ENCODE measurements at regions not wholly inside any gene's neighbourhood (a gene's known extent, or its start where the extent isn't known, plus 50 kb on each side); places are given as distances from the start of the nearest gene placed in this dataset.

DNA sequence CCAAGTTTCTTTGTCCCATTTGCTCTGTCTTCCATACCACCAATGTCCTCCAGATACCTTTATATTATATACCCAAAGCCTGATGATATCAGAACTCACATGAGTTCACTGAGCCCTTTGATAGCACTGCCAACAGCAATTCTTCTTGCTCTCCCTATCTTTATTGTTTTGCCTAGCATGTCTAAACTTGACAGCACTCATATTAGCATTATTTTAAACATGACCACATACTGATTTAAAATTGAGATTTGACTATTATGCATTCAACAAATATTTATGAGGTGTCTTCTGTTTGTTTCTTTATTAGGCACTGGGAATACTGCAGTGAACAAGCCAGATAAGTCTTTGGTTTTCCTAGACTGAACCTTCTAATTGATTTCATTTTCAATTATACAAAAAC, 587.3 kb upstream of the GCFC2 start:
- TF ChIP-seq, protein P1, sequence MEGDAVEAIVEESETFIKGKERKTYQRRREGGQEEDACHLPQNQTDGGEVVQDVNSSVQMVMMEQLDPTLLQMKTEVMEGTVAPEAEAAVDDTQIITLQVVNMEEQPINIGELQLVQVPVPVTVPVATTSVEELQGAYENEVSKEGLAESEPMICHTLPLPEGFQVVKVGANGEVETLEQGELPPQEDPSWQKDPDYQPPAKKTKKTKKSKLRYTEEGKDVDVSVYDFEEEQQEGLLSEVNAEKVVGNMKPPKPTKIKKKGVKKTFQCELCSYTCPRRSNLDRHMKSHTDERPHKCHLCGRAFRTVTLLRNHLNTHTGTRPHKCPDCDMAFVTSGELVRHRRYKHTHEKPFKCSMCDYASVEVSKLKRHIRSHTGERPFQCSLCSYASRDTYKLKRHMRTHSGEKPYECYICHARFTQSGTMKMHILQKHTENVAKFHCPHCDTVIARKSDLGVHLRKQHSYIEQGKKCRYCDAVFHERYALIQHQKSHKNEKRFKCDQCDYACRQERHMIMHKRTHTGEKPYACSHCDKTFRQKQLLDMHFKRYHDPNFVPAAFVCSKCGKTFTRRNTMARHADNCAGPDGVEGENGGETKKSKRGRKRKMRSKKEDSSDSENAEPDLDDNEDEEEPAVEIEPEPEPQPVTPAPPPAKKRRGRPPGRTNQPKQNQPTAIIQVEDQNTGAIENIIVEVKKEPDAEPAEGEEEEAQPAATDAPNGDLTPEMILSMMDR (IDR thresholded peaks at IDR 0.05; ENCODE audit: extremely low read depth in 1 of 2, insufficient read depth in 1 of 2, low read depth in 1 of 2, low read length in 2 of 2) = no peak
- no peak for TF ChIP-seq POLR2A (IDR thresholded peaks at IDR 0.05; ENCODE audit: low read depth, low read length)
- TF ChIP-seq POLR2AphosphoS5 (IDR thresholded peaks at IDR 0.05; ENCODE audit: insufficient read depth, low read depth, low read length) = no peak
- TF ChIP-seq, protein P2, sequence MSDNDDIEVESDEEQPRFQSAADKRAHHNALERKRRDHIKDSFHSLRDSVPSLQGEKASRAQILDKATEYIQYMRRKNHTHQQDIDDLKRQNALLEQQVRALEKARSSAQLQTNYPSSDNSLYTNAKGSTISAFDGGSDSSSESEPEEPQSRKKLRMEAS (IDR thresholded peaks at IDR 0.05; ENCODE audit: insufficient read depth, insufficient read length) = no peak

All from endothelial cell of umbilical vein (primary cell).